ENCODE measurements at regions not wholly inside any gene's neighbourhood (a gene's known extent, or its start where the extent isn't known, plus 50 kb on each side); places are given as distances from the start of the nearest gene placed in this dataset.

DNA sequence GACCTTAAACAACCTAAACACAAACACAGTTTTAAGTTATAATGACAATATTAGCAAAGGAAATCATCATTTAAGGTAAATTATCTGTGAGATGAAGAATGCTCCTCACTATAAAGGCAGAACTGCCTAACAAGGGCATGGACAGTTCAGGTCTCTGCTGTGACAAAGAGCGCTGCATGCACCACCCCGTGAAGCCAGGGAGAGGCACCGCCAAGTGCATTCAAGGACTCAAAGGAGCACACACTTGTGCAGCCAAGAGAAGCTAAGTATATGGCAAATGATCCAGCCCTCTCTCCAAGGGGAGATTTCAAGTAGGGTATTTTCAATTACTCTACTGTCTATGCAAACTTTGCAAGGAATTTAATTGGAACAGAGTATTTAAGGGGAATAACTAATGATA is 126.0 kb downstream of the RAP2A start:
- in situ Hi-C loops (cut with MboI; ENCODE audit: low sequenced_read_pairs): no loop called here

- in situ Hi-C loops (cut with MboI; ENCODE audit: low sequenced_read_pairs): no loop called here
Measured at GRCh38 chr13:97561182-97561581, 127.2 kb downstream of the RAP2A start.

GRCh38 chr13:97562962-97563361 is 129.0 kb downstream of the RAP2A start:
- in situ Hi-C loops (cut with MboI; ENCODE audit: low sequenced_read_pairs): no loop called here

GRCh38 chr13:97564956-97565355 is 131.0 kb downstream of the RAP2A start:
- in situ Hi-C loops (cut with MboI; ENCODE audit: low sequenced_read_pairs): no loop called here

DNA sequence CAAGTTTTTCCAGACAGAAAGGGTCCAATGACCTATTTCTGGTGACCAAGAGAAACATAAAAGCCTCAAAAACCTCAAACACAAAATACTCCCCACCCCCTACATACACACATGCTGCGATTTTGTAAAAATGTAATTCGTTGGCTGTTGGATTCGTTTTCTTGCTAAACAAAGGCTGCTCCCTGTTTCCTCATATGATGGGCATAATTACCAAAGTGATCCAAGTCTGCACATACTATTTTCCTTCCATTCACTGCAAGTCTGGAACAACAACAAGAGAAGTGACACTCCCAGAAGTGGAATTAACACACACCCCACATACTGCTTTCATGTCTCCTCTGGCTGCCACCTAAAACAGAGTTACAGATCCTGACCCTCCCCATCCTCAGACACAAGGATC is 131.9 kb downstream of the RAP2A start:
- in situ Hi-C loops (cut with MboI; ENCODE audit: low sequenced_read_pairs): no loop called here

DNA sequence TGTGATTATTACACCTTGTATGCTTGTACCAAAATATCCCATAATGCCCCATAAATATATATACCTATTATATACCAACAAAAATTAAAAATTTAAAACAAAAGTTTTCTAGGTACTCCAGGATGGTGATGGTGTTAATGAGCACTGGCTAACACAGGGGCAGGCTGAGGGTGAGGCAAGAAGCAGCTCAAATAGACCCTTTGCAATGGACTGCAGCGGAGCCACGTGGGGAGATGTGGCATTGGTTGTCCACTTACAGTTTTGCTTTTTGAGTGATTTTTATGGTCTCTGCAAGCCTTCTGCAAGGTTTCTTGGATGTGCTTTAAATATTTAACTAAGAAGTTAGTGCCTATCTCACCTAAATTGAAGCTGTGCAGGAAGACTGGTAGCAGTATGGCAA is 132.9 kb downstream of the RAP2A start:
- in situ Hi-C loops (cut with MboI; ENCODE audit: low sequenced_read_pairs): no loop called here

DNA sequence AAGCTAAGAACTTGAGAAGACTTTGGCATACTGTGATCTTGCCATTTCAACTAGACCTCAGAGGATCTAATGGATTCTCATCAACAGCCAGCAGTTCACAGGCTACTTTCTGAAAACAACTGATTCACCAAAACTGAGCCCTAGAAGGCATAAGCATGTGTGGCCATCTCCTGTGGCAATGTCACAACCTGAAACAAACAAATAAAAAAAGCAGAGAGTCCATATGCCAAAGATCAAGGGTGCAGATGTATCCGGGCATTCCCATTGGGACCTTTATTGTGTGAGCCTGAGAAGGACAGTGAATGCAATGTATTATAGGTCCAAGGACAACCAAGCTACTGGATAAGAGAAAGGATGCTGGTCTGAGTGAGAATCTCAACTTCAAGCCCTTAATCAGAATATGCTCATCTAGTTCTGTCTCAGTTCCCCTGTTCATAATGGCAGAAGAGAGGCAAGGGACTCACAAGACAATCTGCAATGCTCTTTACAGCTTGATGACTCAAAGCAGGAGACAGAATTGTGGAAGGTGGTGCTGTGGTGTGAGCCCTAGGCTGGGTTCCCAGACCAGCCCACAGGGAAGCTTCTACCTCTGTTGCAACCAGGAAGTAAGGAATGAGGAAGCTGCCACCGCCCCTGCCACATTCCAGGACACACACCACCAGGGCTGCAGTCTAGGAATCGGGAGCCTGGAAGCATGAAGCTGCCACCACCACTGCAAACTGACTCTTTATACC is 133.7 kb downstream of the RAP2A start:
- in situ Hi-C loops (cut with MboI; ENCODE audit: low sequenced_read_pairs): no loop called here

- in situ Hi-C loops (cut with MboI; ENCODE audit: low sequenced_read_pairs): no loop called here
Measured at GRCh38 chr13:97568850-97569249, 134.9 kb downstream of the RAP2A start.

- in situ Hi-C loops (cut with MboI; ENCODE audit: low sequenced_read_pairs): no loop called here
Measured at GRCh38 chr13:97569841-97570240, 135.9 kb downstream of the RAP2A start.

DNA sequence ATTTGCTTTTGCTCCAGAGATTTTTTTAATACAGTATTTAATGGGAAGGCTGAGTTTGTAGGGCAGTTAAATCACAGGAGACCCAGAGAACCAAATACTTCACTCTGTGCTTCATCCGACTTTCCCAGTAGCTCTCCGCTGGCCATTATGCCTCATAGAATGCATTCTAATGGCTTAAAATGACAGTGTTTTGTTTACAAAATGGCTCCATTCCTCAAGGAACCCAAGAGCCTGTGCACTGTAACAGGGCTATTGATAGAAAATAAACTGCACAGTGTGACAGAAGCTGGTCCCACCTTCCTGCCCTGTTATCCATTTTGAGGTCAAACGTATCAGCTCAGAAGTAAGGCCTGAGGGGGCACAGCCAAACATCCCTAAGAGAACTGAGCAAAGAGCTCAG is 136.5 kb downstream of the RAP2A start:
- in situ Hi-C loops (cut with MboI; ENCODE audit: low sequenced_read_pairs): no loop called here

GRCh38 chr13:97573011-97573410 is 139.0 kb downstream of the RAP2A start:
- in situ Hi-C loops (cut with MboI; ENCODE audit: low sequenced_read_pairs): no loop called here

- in situ Hi-C loops (cut with MboI; ENCODE audit: low sequenced_read_pairs): no loop called here
Measured at GRCh38 chr13:97574926-97575325, 141.0 kb downstream of the RAP2A start.

- in situ Hi-C loops (cut with MboI; ENCODE audit: low sequenced_read_pairs): no loop called here
Measured at GRCh38 chr13:97577026-97577425, 143.1 kb downstream of the RAP2A start.

DNA sequence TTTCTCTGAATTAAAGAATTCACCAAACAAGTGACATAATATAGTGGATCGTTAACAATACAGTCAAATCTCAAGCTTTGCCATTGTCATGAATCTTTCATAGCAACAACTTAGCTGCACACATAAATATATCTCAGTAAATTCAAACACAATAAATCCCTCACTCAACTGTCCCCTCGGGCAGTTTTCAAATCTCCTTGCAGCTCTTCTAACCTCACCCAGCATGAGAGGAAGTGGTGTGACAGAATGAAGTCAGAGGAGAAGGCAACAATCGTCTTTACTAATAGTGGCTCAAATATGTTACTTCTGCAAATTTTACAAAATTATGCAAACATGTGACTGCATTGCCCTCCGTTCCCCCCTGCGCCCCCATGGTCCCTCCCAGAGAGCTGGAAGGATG is 148.2 kb downstream of the RAP2A start:
- in situ Hi-C loops (cut with MboI; ENCODE audit: low sequenced_read_pairs): no loop called here

DNA sequence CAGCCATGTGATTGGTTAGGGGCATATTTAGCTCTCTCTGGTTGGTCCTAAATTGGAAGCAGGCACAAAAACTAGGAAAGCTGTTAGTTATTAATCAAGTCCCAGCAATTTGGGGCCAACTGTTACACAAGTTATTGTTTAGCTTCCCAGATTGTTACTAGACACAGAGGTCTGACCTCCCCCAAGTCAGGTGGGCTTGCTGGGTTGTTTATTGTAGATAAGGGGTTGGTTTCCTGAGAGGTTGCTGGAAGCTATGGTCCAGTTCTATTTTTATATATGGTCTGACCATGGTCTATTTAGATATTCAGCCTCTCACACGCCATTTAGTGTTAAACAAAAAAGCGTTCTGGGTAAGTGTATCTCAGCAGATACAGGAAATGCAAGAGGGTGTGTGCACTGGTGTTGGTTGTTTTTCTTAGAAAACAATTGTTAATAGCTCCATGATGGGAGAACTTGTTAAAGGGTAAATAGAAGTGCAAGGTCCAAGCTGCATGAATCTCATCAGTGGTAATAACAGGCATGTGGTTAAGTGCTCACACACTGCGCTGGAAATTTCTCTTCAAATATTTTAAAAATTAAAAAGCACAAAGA is 150.0 kb downstream of the RAP2A start:
- in situ Hi-C loops (cut with MboI; ENCODE audit: low sequenced_read_pairs): no loop called here

DNA sequence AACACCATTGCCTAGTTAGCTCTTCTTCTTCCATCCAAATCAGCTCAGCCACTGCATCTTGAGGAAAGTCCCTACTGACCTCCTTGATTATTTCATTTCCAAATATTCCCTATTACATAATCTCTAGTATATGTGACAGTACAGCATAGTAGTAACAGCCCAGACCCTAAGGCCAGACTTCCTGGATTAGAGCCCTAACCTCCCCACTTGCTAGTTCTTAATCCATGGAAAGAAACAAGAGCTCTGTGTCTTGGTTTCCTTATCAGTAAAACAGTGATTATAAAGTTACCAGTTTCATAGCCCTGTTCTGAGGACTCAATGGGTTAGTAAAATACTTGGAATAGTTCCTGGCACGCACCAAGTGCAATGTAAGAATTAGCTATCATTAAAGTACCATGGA is 153.0 kb downstream of the RAP2A start:
- in situ Hi-C loops (cut with MboI; ENCODE audit: low sequenced_read_pairs): no loop called here

- in situ Hi-C loops (cut with MboI; ENCODE audit: low sequenced_read_pairs): no loop called here
Measured at GRCh38 chr13:97588993-97589392, 155.0 kb downstream of the RAP2A start.

- in situ Hi-C loops (cut with MboI; ENCODE audit: low sequenced_read_pairs): no loop called here
Measured at GRCh38 chr13:97600458-97601075, 166.6 kb downstream of the RAP2A start.

- in situ Hi-C loops (cut with MboI; ENCODE audit: low sequenced_read_pairs): no loop called here
Measured at GRCh38 chr13:97615266-97615665, 181.3 kb downstream of the RAP2A start.

DNA sequence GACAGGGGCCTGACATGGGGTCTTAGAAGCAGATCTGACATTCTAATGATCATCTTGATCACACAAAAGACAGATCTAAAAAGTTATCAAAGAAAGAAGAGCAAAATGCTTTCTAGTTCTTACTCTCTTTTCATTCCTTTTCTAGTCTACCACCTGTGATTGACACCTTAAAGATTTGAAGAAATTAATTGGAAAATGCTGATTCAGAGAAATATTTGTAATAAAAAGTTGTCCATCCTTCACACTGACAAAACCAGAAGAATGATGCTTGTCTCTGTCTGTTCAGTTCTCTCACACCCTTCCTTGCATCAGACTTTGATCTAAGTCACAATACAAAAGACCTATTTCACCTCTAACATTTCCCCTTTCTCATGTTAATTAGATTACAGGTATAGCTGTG is 182.4 kb downstream of the RAP2A start:
- in situ Hi-C loops (cut with MboI; ENCODE audit: low sequenced_read_pairs): no loop called here

DNA sequence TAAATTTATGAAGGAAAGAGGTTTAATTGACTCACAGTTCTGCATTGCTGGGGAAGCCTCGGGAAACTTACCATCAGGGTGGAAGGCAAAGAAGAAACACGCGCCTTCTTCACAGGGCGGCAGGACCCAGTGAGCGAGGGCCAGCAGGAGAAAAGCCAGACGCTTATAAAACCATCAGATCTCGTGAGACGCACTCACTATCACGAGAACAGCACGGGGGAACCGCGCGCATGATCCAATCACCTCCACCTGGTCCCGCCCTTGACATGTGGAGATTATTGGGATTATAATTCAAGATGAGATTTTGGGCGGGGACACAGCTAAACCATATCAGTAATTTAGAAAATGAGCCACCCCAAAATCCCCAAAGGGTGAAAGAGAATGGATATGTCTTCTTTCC is 187.1 kb downstream of the RAP2A start:
- in situ Hi-C loops (cut with MboI; ENCODE audit: low sequenced_read_pairs): no loop called here

GRCh38 chr13:97621631-97622030 is 187.7 kb downstream of the RAP2A start:
- in situ Hi-C loops (cut with MboI; ENCODE audit: low sequenced_read_pairs): no loop called here

Measured in HL-60/S4 treated with retinoic acid at 250 ng/mL for 4 days and 3 days (cell line).